Kidney glomerular epithelial cell (primary cell): ENCODE measurements at regions not wholly inside any gene's neighbourhood (a gene's known extent, or its start where the extent isn't known, plus 50 kb on each side); places are given as distances from the start of the nearest gene placed in this dataset.
A peak's percentile ranks its signal among the peaks of the same experiment; 100 is the strongest.

Experiments
- DNase-seq: peaks from one replicate; lab custom pipeline; 2025; lab: John Stamatoyannopoulos, UW

- no peak for DNase-seq
These were observed 140.0 kb downstream of the GRIN2B start for GRCh38 chr12:13841358-13841757.

- no peak for DNase-seq
These were observed 141.8 kb downstream of the GRIN2B start for GRCh38 chr12:13839365-13840336.

DNA sequence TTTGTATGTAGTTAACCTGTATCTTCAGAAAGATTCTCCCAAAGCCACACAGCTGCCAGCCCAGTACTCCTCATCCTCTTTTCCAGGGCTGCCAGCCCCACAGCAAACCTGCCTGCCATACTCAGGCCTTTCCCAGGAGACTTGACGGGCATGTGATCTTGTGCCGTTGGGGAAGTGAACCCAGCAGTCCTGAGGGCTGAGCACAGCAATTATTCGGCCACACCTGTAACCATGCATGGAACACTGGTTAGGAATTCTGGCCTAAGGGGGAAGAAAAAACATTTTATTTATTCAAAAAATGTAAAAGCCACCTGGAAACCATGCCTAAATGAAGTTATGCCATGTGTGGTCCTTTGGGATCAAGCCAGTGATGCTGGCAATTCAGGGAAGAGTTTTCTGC lies 145.3 kb downstream of the GRIN2B start:
- DNase-seq, result no peak

DNA sequence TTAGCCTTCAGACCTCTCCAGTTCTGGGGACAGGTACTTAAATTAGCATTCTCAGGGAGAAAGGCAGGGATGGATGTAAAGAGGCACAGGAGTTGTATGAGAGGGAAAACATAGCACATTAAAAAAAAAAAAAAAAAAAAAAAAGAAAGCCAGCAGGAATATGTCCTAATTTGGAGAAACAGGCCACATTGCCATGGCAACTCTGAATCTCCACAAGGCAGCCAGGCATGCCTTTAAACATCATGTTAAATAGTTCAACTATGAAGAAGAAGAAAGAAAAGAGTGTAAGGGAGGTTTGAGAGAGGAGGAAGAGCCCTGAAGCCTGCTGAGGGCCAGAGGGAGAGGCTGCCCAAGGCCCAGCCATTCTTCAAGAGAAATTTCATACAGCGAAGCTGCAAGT lies 145.8 kb downstream of the GRIN2B start:
- no peak for DNase-seq

DNA sequence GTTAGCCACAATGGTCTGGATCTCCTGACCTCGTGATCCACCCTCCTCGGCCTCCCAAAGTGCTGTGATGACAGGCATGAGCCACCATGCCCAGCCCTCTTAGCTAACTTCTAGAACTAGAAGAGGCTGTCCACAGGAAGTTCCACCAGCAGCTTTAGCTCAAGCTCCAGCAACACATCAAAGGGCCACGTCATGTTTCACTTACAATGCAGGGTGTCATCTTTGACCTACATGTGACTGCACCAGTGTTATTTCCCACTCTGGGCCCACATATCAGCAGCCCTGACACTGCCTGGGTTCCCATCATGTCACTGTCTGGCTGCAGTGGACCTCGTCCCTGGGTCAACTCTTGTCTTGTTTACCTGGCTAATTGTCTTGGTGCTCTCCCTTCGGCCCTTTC lies 147.2 kb downstream of the GRIN2B start:
- DNase-seq, result no peak

DNA sequence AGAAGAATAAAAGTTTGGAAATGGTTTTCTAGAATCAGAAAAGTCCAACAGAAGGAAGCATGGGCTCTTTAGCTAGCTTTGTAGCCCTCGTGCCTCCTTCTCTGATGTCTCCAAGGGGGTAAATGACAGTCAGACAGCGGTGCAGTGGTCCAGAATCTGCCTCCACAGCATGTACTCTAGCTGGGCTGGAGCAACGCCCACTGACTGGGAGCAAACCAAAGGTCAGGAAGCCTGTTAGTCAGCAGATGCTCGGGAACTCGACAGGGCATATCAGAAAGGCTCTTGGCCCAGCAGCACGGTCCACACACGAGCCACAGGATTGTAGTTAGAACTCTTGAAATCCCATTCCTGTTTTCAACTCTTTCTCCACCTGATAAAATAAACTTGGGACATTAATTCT lies 164.3 kb downstream of the GRIN2B start:
- peak; percentile 2 for DNase-seq

GRCh38 chr12:13816394-13816793 lies 165.0 kb downstream of the GRIN2B start:
- no peak for DNase-seq

DNA sequence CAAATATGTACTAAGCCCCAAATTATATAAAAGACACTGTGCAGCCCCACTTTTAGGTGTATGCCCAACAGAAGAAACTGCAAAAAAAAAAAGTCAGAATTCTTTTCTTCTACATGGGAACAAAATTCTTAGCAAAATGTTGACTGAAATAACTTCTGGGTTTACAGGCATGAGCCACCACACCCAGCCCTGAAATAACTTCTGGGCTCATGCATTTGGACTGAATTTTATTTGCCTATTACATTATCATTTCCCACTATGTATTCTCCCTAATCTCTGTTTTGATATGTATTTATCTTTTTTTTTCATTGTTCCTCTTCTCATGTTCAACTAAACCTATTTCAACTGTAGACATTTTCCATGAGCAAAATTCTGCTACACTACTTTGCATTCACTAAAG lies 169.2 kb downstream of the GRIN2B start:
- DNase-seq, result no peak

DNA sequence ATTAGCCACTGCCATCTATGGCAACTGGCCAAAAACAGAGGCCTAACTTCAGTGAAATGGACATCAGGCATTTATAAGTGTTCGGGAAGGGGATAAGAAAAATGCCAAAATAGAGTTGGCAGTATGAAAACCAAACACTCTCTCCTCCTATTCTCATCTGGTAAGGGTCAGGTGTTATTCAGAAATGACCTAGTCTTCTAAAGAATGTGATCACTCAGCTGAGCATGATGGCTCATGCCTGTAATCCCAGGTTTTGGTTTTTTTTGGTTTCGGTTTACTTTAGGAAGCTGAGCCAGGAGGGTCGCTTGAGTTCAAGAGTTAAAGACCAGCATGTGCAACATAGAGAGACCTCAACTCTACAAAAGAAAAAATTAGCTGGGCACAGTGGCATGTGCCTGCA lies 170.3 kb downstream of the GRIN2B start:
- DNase-seq, result peak; percentile 5

DNA sequence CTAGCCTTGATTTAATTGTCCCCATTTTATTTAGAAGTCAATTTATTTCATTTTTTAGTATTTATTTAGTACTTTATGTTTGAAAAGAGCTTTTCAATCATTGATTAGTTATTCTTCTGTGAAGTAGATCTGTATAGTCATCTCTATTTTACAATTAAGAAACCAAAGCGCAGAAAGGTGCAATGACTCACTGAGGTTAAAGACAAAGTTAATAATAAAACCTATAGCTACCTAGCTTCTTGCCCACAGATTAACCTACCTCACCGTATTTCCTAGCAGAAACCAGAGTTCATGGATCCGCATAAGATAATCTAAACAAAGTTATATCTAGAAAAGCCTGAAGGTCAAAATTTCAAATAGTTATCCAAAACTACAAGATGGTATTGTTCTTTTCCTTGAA lies 176.4 kb downstream of the GRIN2B start:
- no peak for DNase-seq

DNA sequence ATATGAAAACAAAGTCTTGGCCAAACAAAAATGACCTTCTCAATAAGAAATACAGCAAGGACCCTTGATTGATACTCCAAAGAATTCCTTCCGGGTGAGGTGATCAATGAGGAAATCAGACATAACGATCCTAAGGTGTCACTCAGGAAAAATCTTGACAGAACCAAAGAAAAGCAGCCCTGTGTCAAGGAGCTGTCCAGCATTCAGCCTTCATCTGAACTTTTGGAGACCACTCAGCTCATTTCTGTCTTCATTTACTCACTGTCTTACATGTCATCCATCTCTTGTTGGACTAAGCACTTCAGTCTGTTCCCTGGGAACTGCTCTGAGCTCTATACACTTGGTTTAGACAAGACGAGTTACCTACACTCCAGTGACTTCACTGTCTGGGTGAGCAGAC lies 179.9 kb downstream of the GRIN2B start:
- DNase-seq, result no peak

DNA sequence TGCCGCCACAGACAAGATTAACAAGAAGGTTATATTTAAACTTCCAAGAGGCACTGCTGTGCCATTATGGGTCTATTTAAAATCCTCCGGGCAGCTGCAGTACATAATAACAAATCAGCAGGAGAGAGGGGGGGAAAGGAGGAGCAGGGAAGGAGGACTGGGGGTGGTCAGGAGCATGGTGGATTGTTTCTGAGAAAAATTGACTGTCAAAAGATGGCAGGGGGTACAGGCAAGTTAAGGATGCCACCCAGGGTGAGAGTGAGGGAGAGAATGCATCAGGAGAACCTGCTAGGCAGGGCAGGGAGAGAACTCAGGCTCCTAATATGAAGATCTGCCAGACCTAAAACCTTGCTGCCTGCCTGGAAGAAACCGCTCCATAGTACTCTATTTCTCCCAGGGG lies 181.8 kb downstream of the GRIN2B start:
- no peak for DNase-seq

DNA sequence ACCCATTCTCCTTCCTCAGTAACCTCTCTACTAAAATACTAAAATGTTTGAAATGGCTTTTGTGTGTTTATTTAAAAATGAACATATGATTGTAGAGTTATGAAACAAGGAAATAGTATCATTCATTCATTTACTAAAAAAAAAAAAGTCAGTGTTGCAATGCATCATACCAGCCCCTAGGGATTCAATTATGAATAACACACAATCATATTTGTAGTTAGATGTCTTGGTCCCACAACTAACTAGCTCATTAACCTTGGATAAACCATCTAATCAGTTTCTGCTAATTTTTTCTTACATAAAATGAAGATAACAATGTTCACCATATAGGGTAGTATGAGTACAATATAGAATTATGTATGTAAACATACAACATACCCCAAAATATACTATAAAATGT lies 183.2 kb downstream of the GRIN2B start:
- no peak for DNase-seq

GRCh38 chr12:13794706-13795105 lies 186.7 kb downstream of the GRIN2B start:
- DNase-seq, result no peak

GRCh38 chr12:13790317-13790716 lies 191.1 kb downstream of the GRIN2B start:
- DNase-seq, result no peak

DNA sequence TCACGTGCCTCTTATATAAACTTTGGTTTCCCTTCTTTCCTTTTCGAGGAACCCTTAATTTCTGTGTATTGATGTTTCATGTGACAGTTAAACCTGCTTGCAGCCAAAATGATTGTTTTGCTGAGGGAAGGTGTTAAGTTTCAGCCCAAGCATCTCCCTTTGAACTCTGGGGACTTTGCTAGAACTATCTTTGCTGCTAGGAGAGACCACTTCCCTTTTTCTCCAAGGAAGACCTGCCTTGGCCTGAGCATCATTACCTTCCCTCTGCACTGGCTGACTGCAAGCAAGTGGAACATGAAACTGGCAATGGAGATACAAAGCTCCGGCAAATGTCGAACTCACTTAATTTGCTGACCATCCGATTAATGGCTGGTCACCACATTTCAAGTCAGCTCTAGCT lies 192.8 kb downstream of the GRIN2B start:
- DNase-seq, result no peak

DNA sequence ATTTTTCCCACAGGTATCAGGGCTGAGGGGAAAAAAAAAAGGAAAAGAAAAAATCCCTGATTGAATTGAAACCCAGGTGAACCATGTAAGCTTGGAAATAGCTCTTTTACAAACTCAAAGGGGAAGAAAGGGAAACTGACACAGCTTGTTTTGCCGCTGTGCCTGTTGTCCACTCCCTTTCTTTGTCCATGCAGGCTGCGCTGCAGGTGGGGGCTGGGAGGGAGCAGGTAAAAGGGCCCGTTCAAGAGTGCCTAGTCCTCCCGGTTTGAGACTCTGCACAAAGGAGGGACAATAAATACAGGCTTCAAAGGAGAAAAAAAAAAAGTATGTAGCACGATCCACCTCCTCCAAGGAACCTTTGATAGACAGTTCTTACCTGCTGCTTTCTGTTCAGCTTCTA lies 194.8 kb downstream of the GRIN2B start:
- DNase-seq, result no peak

DNA sequence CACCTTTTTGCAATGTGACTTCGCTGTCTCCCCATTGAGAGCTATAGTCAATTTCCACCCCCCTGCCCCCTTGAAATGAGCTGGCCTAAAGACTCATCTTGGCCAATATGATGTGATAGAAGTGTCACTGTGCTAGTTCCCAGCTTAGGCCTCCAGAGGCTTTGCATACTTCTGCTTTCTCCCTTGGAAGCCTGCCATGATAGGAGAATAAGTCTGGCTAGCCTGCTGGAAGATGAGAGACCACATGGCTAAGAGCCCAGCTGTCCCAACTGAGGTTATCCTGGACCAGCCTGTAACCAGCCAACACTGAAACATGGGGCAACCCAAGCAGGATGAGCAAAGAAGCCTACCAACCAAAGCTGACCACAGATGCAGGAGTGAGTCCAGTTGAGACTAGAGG lies 196.9 kb downstream of the GRIN2B start:
- no peak for DNase-seq

GRCh38 chr12:13780453-13780852 lies 200.9 kb downstream of the GRIN2B start:
- DNase-seq, result no peak

- no peak for DNase-seq
These were observed 204.0 kb downstream of the GRIN2B start for GRCh38 chr12:13777374-13777773.

GRCh38 chr12:13772264-13772663 lies 209.1 kb downstream of the GRIN2B start:
- DNase-seq, result no peak

DNA sequence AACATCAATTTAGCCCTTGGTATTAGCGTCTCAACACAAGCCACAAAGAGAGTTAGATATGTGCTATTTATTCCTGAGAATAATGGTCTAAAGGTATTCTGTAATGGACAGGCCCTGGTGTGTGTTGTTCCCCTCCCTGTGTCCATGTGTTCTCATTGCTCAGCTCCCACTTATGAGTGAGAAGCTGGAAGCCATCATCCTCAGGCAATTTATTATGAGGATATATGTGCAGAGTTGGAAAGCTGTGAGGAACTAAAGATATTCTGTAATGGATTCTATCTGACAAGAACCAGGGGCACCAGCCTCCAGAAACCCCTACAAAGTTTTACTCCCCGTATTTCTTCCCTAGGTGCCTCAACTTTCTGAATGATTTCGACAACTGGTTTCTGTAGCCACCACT lies 210.8 kb downstream of the GRIN2B start:
- DNase-seq, result no peak

GRCh38 chr12:13769966-13770365 lies 211.4 kb downstream of the GRIN2B start:
- DNase-seq, result no peak

- no peak for DNase-seq
These were observed 212.1 kb downstream of the GRIN2B start for GRCh38 chr12:13769273-13769672.
